Astrocyte of the spinal cord (primary cell): ENCODE measurements at regions not wholly inside any gene's neighbourhood (a gene's known extent, or its start where the extent isn't known, plus 50 kb on each side); places are given as distances from the start of the nearest gene placed in this dataset.
A peak's percentile ranks its signal among the peaks of the same experiment; 100 is the strongest.

Experiments
- DNase-seq: peaks from one replicate; pipeline ENCODE4 v3.0.0; 2011; ENCODE audit warnings: low read depth, low spot score
- H3K4me3 ChIP-seq: 2 replicates; pipeline ENCODE4 v1.5.1; 2011; ENCODE audit warnings: low read depth, mild to moderate bottlenecking, low read length, moderate library complexity
- CTCF ChIP-seq: IDR thresholded peaks from 2 replicates; pipeline ENCODE4 v1.5.1; 2012; ENCODE audit warnings: low read depth, mild to moderate bottlenecking, low read length, inconsistent platforms
- in situ Hi-C: cut with HindIII; loops from 2 replicates; pipeline ENCODE4 v1.10.0; 2017; ENCODE audit warnings: low sequenced_read_pairs

DNA sequence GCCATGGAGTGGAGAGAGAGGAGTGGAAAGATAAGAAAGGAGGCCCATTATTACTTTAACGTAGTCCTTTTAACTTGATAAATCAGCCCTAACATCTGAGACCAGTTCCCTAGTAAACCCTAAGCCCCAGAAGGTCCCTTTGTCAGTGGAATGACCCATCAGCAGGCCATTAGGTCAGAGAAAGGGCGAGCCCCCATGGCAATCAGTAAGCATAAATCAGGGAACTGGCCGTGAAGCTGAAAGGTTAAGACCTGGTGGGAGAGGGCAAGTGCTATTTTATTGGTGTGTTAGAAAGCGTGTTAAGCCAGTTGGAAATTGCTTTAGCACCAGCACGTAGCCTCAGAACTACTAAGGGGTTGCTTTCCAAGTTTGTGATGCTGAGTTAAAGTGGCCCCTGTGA, 708.0 kb downstream of the BCL11B start:
- H3K4me3 ChIP-seq = no peak overlapping the region
- TF ChIP-seq CTCF = no peak
- in situ Hi-C loops = no loop called here

GRCh38 chr14:98564541-98564940, 707.5 kb downstream of the BCL11B start:
- in situ Hi-C loops = no loop called here
- TF ChIP-seq CTCF = no peak

More for the DNA sequence above, 708.0 kb downstream of the BCL11B start:
- no peak for DNase-seq

GRCh38 chr14:98571104-98571503, 700.9 kb downstream of the BCL11B start:
- TF ChIP-seq CTCF = no peak
- in situ Hi-C loops = no loop called here
- no peak for DNase-seq
- no peak overlapping the region for H3K4me3 ChIP-seq

More at GRCh38 chr14:98564541-98564940, 707.5 kb downstream of the BCL11B start:
- DNase-seq = no peak
- H3K4me3 ChIP-seq = no peak overlapping the region

DNA sequence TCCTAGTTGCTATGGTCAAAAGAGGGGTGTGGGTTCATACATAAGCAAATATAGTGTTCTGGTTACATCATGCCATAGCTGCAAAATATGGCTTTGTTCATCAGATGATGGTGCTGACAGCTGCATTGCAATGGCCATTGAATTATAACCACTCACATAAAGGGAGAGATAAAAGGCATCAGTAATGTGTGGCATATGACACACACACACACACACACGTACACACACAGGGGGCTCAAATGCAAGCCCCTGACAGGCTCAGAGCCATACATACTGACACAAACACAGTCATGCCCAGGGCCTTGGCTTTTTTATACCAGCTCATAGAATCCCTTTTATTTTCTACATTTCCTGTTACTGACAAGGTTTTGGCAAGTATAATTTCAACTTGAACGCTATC, 698.9 kb downstream of the BCL11B start:
- H3K4me3 ChIP-seq = no peak overlapping the region
- no peak for TF ChIP-seq CTCF
- in situ Hi-C loops = no loop called here
- no peak for DNase-seq

DNA sequence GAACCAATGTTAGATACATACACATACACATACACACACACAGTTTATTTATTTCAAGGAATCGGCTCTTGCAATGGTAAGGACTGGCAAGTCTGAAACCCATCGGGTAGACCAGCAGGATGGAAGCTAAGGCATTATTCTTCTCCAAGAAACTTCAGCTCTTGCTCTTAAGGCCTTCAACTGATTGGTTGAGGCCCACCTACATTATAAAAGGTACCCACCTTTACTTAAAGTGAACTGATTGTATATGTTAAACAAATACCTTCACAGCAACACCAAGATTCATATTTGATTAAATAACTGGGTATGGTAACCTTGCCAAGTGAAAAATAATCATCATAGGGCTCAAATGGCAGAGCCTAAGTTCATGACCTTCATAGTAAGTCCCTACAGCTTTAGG, 695.5 kb downstream of the BCL11B start:
- in situ Hi-C loops = no loop called here
- DNase-seq = no peak
- H3K4me3 ChIP-seq = no peak overlapping the region
- no peak for TF ChIP-seq CTCF

DNA sequence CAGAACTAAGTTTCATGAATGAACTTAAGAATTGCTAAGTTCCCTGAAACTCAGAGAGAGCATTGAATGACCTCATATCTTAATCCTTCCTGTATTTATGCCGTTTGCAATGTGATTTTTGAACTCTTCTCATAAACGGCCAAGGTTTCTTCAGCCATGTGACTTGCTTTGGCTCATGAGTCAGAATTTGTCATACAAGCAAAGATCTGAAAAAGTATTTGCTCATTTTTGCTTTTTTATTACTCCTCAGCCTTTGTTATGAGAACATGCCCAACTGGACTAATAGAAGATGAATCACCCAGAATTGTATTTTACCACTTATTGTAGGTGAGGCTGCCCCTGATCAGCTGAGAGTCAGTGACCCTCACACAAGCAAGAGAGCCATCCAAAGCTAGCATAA, 693.8 kb downstream of the BCL11B start:
- in situ Hi-C loops = no loop called here
- no peak for TF ChIP-seq CTCF
- peak; percentile 61 for DNase-seq
- H3K4me3 ChIP-seq = no peak overlapping the region

DNA sequence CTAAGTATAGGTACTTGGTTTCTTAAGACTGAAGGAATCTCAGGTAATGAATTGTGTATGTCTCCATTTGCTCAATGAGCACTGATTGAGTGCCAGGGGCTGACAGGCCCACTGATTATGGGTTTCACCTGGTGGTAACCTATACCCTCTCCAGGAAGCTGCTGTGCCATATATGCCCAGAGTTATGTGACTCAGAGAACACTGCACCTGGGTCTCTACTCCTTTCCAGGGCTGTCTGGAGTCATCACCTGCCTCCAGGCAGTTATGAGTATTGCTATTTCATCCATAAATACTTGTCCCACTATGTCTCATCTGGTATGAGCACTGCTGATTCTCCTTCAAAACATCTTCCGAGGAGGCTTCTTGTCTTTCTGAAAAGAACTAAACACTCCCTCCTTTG, 692.9 kb downstream of the BCL11B start:
- in situ Hi-C loops = no loop called here
- TF ChIP-seq CTCF = no peak
- DNase-seq = no peak
- no peak overlapping the region for H3K4me3 ChIP-seq
